ENCODE measurements at regions not wholly inside any gene's neighbourhood (a gene's known extent, or its start where the extent isn't known, plus 50 kb on each side); places are given as distances from the start of the nearest gene placed in this dataset.

DNA sequence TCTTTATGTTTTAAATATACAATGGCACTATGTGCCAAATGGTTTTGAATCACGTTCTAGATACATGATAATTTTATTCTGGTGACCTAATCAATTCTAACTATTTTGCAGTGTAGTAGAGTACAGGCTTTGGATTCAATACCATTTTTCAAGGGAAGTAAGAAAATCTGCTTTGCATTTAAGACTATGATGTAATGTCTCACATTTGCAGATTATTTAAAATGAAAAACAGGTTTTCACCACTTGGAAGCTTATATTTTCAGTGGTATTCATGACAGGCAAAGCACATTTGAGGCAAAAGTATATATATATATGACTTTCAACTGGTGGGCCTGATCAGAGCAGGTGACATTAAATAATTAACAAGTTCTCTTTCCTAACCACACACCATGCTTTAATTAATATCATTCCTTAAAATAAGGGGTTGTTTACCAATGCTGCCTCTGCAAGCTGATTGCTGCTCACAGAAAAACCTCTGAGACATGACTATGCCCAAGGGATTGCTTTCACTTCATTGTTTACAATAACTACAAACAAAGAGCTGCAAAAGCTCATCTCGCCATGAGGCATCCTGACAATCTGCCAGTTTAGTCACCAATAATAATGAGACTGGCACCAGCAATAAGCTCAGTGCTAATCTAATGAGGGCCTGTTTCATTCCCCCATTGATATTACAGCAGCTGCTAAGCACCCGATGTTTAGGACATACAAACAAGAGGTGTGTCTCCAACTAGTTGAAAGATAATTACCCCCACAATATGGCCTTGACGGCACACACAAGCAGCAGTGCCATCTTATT is 1176.0 kb upstream of the GJE1 start (continued):
- TF ChIP-seq, protein P1, sequence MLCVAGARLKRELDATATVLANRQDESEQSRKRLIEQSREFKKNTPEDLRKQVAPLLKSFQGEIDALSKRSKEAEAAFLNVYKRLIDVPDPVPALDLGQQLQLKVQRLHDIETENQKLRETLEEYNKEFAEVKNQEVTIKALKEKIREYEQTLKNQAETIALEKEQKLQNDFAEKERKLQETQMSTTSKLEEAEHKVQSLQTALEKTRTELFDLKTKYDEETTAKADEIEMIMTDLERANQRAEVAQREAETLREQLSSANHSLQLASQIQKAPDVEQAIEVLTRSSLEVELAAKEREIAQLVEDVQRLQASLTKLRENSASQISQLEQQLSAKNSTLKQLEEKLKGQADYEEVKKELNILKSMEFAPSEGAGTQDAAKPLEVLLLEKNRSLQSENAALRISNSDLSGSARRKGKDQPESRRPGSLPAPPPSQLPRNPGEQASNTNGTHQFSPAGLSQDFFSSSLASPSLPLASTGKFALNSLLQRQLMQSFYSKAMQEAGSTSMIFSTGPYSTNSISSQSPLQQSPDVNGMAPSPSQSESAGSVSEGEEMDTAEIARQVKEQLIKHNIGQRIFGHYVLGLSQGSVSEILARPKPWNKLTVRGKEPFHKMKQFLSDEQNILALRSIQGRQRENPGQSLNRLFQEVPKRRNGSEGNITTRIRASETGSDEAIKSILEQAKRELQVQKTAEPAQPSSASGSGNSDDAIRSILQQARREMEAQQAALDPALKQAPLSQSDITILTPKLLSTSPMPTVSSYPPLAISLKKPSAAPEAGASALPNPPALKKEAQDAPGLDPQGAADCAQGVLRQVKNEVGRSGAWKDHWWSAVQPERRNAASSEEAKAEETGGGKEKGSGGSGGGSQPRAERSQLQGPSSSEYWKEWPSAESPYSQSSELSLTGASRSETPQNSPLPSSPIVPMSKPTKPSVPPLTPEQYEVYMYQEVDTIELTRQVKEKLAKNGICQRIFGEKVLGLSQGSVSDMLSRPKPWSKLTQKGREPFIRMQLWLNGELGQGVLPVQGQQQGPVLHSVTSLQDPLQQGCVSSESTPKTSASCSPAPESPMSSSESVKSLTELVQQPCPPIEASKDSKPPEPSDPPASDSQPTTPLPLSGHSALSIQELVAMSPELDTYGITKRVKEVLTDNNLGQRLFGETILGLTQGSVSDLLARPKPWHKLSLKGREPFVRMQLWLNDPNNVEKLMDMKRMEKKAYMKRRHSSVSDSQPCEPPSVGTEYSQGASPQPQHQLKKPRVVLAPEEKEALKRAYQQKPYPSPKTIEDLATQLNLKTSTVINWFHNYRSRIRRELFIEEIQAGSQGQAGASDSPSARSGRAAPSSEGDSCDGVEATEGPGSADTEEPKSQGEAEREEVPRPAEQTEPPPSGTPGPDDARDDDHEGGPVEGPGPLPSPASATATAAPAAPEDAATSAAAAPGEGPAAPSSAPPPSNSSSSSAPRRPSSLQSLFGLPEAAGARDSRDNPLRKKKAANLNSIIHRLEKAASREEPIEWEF (CRISPR knock-in tag; IDR thresholded peaks at IDR 0.05): no peak
- TF ChIP-seq MCM3 (IDR thresholded peaks at IDR 0.05): no peak
- TF ChIP-seq, protein P2, sequence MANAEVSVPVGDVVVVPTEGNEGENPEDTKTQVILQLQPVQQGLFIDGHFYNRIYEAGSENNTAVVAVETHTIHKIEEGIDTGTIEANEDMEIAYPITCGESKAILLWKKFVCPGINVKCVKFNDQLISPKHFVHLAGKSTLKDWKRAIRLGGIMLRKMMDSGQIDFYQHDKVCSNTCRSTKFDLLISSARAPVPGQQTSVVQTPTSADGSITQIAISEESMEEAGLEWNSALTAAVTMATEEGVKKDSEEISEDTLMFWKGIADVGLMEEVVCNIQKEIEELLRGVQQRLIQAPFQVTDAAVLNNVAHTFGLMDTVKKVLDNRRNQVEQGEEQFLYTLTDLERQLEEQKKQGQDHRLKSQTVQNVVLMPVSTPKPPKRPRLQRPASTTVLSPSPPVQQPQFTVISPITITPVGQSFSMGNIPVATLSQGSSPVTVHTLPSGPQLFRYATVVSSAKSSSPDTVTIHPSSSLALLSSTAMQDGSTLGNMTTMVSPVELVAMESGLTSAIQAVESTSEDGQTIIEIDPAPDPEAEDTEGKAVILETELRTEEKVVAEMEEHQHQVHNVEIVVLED (CRISPR knock-in tag; IDR thresholded peaks at IDR 0.05): no peak

Measured in K562 (cell line).